Mesenchymal stem cell (in vitro differentiated cells and primary cell): ENCODE measurements at regions not wholly inside any gene's neighbourhood (a gene's known extent, or its start where the extent isn't known, plus 50 kb on each side); places are given as distances from the start of the nearest gene placed in this dataset.

Source experiments
- DNase-seq: peaks from one replicate; pipeline ENCODE4 v3.0.0-alpha.2; 2013
- H2AFZ ChIP-seq: one replicate; pipeline ENCODE4 v1.6.1; 2013; ENCODE audit warnings: low read depth, mild to moderate bottlenecking, control low read depth, inconsistent platforms, low read length, moderate library complexity
- H2AK5ac ChIP-seq: 2 replicates; pipeline ENCODE4 v1.6.1; 2013; ENCODE audit warnings: low read length, moderate library complexity, mild to moderate bottlenecking, inconsistent platforms; ENCODE audit not compliant: severe bottlenecking
- H2BK120ac ChIP-seq: one replicate; pipeline ENCODE4 v1.6.1; 2013; ENCODE audit warnings: low read depth, mild to moderate bottlenecking, inconsistent platforms, low read length, moderate library complexity
- H2BK12ac ChIP-seq, 2 experiments: one replicate each; pipeline ENCODE4 v1.6.1; 2013; ENCODE audit warnings: inconsistent platforms in 2 of 2, low read length in 2 of 2, mild to moderate bottlenecking in 2 of 2, moderate library complexity in 2 of 2, control low read depth in 1 of 2
- H2BK15ac ChIP-seq: one replicate; pipeline ENCODE4 v1.6.1; 2013; ENCODE audit warnings: mild to moderate bottlenecking, low read depth, inconsistent platforms; ENCODE audit not compliant: poor library complexity, severe bottlenecking
- H2BK5ac ChIP-seq: 2 replicates; pipeline ENCODE4 v1.6.1; 2013; ENCODE audit warnings: low read depth, mild to moderate bottlenecking, low read length, control low read depth, inconsistent platforms; ENCODE audit not compliant: poor library complexity, severe bottlenecking
- H3K14ac ChIP-seq, 2 experiments: one replicate each; pipeline ENCODE4 v1.6.1; 2013; ENCODE audit warnings: inconsistent platforms in 2 of 2, low read length in 2 of 2, control low read depth in 1 of 2, mild to moderate bottlenecking in 1 of 2, moderate library complexity in 1 of 2
- H3K18ac ChIP-seq, 2 experiments: one replicate each; pipeline ENCODE4 v1.6.1; 2013; ENCODE audit warnings: inconsistent platforms in 2 of 2, low read length in 2 of 2, control low read depth in 1 of 2, low read depth in 1 of 2, mild to moderate bottlenecking in 1 of 2
- H3K23ac ChIP-seq, 2 experiments: one replicate each; pipeline ENCODE4 v1.6.1; 2013; ENCODE audit warnings: inconsistent platforms in 2 of 2, low read length in 2 of 2, mild to moderate bottlenecking in 2 of 2, moderate library complexity in 2 of 2, control low read depth in 1 of 2
- H3K27ac ChIP-seq: 2 replicates; pipeline ENCODE4 v1.5.1; 2013; ENCODE audit warnings: mild to moderate bottlenecking, moderate library complexity, low read length, control low read depth, inconsistent platforms; ENCODE audit not compliant: poor library complexity, severe bottlenecking
- H3K27me3 ChIP-seq, 2 experiments: 2 replicates each; pipeline versions ENCODE4 v1.6.1 to v1.7.0; 2013; ENCODE audit warnings: low read length in 2 of 2, mild to moderate bottlenecking in 2 of 2, moderate library complexity in 2 of 2, control low read depth in 1 of 2, inconsistent platforms in 1 of 2; ENCODE audit not compliant: control insufficient read depth in 1 of 2, insufficient read depth in 1 of 2
- H3K36me3 ChIP-seq, 2 experiments: 2 replicates each; pipeline versions ENCODE4 v1.6.1 to v1.7.0; 2013; ENCODE audit warnings: low read length in 2 of 2, control low read depth in 1 of 2, inconsistent platforms in 1 of 2, low read depth in 1 of 2, mild to moderate bottlenecking in 1 of 2; ENCODE audit not compliant: insufficient read depth in 2 of 2, control insufficient read depth in 1 of 2
- H3K4ac ChIP-seq, 2 experiments: one replicate each; pipeline ENCODE4 v1.6.1; 2013; ENCODE audit warnings: inconsistent platforms in 2 of 2, low read length in 2 of 2, mild to moderate bottlenecking in 2 of 2, moderate library complexity in 2 of 2, control low read depth in 1 of 2, low read depth in 1 of 2
- H3K4me1 ChIP-seq: 2 replicates; pipeline ENCODE4 v1.6.1; 2013; ENCODE audit warnings: low read depth, low read length, control low read depth; ENCODE audit not compliant: control insufficient read depth, insufficient read depth
- H3K4me2 ChIP-seq: 2 replicates; pipeline ENCODE4 v1.6.1; 2013; ENCODE audit warnings: low read length, mild to moderate bottlenecking, inconsistent platforms; ENCODE audit not compliant: poor library complexity, severe bottlenecking
- H3K4me3 ChIP-seq, 2 experiments: 2 replicates each; pipeline versions ENCODE4 v1.5.1 to v1.7.0; 2013; ENCODE audit warnings: low read length in 2 of 2, mild to moderate bottlenecking in 2 of 2, control low read depth in 1 of 2, low read depth in 1 of 2; ENCODE audit not compliant: insufficient read depth in 1 of 2
- H3K79me1 ChIP-seq: replicated peaks from 2 replicates; pipeline ENCODE4 v1.6.1; 2013; ENCODE audit warnings: mild to moderate bottlenecking, control low read depth, low read length, inconsistent platforms; ENCODE audit not compliant: poor library complexity, severe bottlenecking
- H3K9ac ChIP-seq: 2 replicates; pipeline ENCODE4 v1.7.0; 2013; ENCODE audit warnings: mild to moderate bottlenecking, low read length, moderate library complexity
- H3K9me3 ChIP-seq: 2 replicates; pipeline ENCODE4 v1.7.0; 2013; ENCODE audit warnings: mild to moderate bottlenecking, low read length; ENCODE audit not compliant: control insufficient read depth
- H4K8ac ChIP-seq: one replicate; pipeline ENCODE4 v1.6.1; 2013; ENCODE audit warnings: inconsistent platforms, mild to moderate bottlenecking, low read length, moderate library complexity
- H4K91ac ChIP-seq: one replicate; pipeline ENCODE4 v1.6.1; 2013; ENCODE audit warnings: mild to moderate bottlenecking, low read length, inconsistent platforms
- WGBS: methylation state at CpG from one replicate; pipeline ENCODE4 v1.1.7; 2013; ENCODE audit warnings: mixed read lengths; 5-methylcytosine and 5-hydroxymethylcytosine counted together

GRCh38 chr6:74549746-74550145, 656.1 kb downstream of the COL12A1 start:
- Histone ChIP-seq H3K23ac (no peak overlapping the region), H2AK5ac (no peak overlapping the region), H3K4ac (no peak overlapping the region), H4K8ac (no peak overlapping the region), H3K79me1 (no peaks in the 10 kb centered on the region), H3K4me1 (no peaks in the 10 kb centered on the region), H3K27me3 (no peaks in the 10 kb centered on the region), H3K14ac (peak overlapping the region in 1 of 2 experiments; percentile 89), H3K36me3 (no peaks in the 10 kb centered on the region), H2BK12ac (no peak overlapping the region), H3K18ac (no peak overlapping the region), H4K91ac (no peak overlapping the region), H3K4me3 (no peak overlapping the region), H3K9me3 (no peaks in the 10 kb centered on the region), H2AFZ (no peak overlapping the region), H2BK120ac (no peak overlapping the region), H3K9ac (no peak overlapping the region), H2BK5ac (no peak overlapping the region), H2BK15ac (no peak overlapping the region), H3K27ac (no peak overlapping the region), H3K4me2 (no peak overlapping the region)
- no peak for DNase-seq
- 89% methylated on average over 3 of the region's 3 CpGs for WGBS

- H3K9me3 ChIP-seq: no peaks in the 10 kb centered on the region
- no peak overlapping the region for H2BK15ac ChIP-seq
- no peak overlapping the region for H3K18ac ChIP-seq
- no peak overlapping the region for H3K23ac ChIP-seq
- H3K9ac ChIP-seq: no peak overlapping the region
- H3K36me3 ChIP-seq: no peaks in the 10 kb centered on the region
- H3K27ac ChIP-seq: peak overlapping the region; percentile 14
- H2BK12ac ChIP-seq: no peak overlapping the region
- H2BK120ac ChIP-seq: peak overlapping the region; percentile 19
- no peak overlapping the region for H2BK5ac ChIP-seq
- no peak overlapping the region for H2AK5ac ChIP-seq
- H4K8ac ChIP-seq: no peak overlapping the region
- H2AFZ ChIP-seq: no peak overlapping the region
- no peak overlapping the region for H3K14ac ChIP-seq
- H3K79me1 ChIP-seq: no peaks in the 10 kb centered on the region
- H3K4me2 ChIP-seq: no peak overlapping the region
- no peak overlapping the region for H4K91ac ChIP-seq
- no peaks in the 10 kb centered on the region for H3K4me1 ChIP-seq
- H3K4ac ChIP-seq: no peak overlapping the region
- H3K4me3 ChIP-seq: no peak overlapping the region
- H3K27me3 ChIP-seq: no peaks in the 10 kb centered on the region
- peak; percentile 83 for DNase-seq
- 36% methylated on average over 1 of the region's 2 CpGs for WGBS
Measured at GRCh38 chr6:74534465-74535211, 671.2 kb downstream of the COL12A1 start.

DNA sequence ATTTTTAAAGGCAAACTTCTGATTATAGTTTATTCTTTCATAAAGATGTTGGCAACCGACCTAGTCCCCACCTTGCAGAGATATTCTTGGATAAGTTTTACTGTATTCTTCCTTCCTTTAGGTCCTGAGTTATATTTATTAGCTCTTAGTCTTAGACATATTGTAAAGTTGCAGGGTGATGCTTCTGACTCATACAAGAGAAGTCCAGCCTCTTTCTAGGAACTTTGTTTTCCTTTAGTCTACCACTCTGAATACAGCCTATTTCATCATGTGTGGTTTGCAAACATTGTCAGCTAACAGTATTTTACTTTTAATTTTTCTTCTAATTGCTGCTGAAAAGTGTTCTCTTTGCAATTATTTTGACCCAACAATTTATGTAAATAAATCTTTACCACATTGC, 686.7 kb downstream of the COL12A1 start:
- Histone ChIP-seq H3K27ac (no peak overlapping the region), H3K4me2 (no peak overlapping the region), H3K23ac (no peak overlapping the region), H2AK5ac (no peak overlapping the region), H2AFZ (no peak overlapping the region), H2BK120ac (no peak overlapping the region), H3K4me3 (no peak overlapping the region), H4K8ac (no peak overlapping the region), H3K14ac (no peak overlapping the region), H3K4ac (no peak overlapping the region), H3K27me3 (no peaks in the 10 kb centered on the region), H2BK5ac (no peak overlapping the region), H3K4me1 (no peaks in the 10 kb centered on the region), H3K18ac (no peak overlapping the region), H2BK12ac (no peak overlapping the region), H2BK15ac (no peak overlapping the region), H3K9me3 (no peaks in the 10 kb centered on the region), H3K36me3 (no peaks in the 10 kb centered on the region), H3K9ac (no peak overlapping the region), H3K79me1 (no peaks in the 10 kb centered on the region), H4K91ac (no peak overlapping the region)
- WGBS: no CpG with 5 or more reads among the region's 1 CpG
- DNase-seq: peak; percentile 72

DNA sequence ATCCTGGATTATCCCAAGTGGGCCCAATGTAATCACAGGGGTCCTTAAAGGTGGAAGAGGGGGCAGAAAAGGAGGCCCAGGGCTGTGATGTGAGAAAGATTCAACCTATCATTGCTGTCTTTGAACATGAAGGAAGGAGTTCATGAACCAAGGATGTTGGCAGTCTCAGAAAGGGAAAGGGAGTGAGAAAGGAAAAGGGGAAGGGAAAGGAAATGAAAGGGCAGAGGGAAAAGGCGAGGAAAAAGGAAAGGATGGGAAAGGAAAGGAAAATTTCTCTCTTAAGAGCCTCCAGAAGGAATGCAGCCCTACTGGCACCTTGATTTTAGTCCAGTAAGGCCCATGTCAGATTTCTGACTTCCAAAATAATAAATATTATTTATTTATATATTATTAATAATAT, 687.8 kb downstream of the COL12A1 start:
- Histone ChIP-seq H4K91ac (no peak overlapping the region), H3K27ac (no peak overlapping the region), H3K36me3 (no peaks in the 10 kb centered on the region), H3K23ac (no peak overlapping the region), H3K4me3 (no peak overlapping the region), H3K14ac (no peak overlapping the region), H2AFZ (no peak overlapping the region), H3K4me1 (no peaks in the 10 kb centered on the region), H4K8ac (no peak overlapping the region), H2BK120ac (no peak overlapping the region), H2AK5ac (no peak overlapping the region), H3K4ac (no peak overlapping the region), H3K9me3 (no peaks in the 10 kb centered on the region), H2BK12ac (no peak overlapping the region), H2BK5ac (no peak overlapping the region), H3K9ac (no peak overlapping the region), H2BK15ac (no peak overlapping the region), H3K79me1 (no peaks in the 10 kb centered on the region), H3K18ac (no peak overlapping the region), H3K4me2 (no peak overlapping the region), H3K27me3 (no peaks in the 10 kb centered on the region)
- no peak for DNase-seq
- 100% methylated on average over 1 of the region's 1 CpG for whole genome bisulfite sequencing
